T follicular helper cell (primary cell): ENCODE measurements at regions not wholly inside any gene's neighbourhood (a gene's known extent, or its start where the extent isn't known, plus 50 kb on each side); places are given as distances from the start of the nearest gene placed in this dataset.

Source experiments
- DNase-seq: peaks from one replicate; pipeline ENCODE4 v3.0.0-alpha.2; 2020; ENCODE audit warnings: low read depth

GRCh38 chr12:130102266-130102665 is 60.0 kb upstream of the FZD10 start:
- no peak for DNase-seq

GRCh38 chr12:130104571-130105106 is 57.6 kb upstream of the FZD10 start:
- no peak for DNase-seq

GRCh38 chr12:130109062-130109945 is 53.0 kb upstream of the FZD10 start:
- DNase-seq: no peak

GRCh38 chr12:130110914-130111313 is 51.4 kb upstream of the FZD10 start:
- no peak for DNase-seq

- no peak for DNase-seq
Measured at GRCh38 chr12:130111965-130112496, 50.2 kb upstream of the FZD10 start.
